ENCODE measurements at regions not wholly inside any gene's neighbourhood (a gene's known extent, or its start where the extent isn't known, plus 50 kb on each side); places are given as distances from the start of the nearest gene placed in this dataset.
"Not testable (repeated sequence)": the region's sequence is repeated elsewhere in the genome, so short reads cannot be mapped to it uniquely, and the experiment has no call there.

- DNase-seq (ENCODE audit: low spot score), result no peak
Observed at GRCh38 chr9:126057121-126057825, 269.4 kb upstream of the MVB12B start.

GRCh38 chr9:126058011-126058531, 268.6 kb upstream of the MVB12B start:
- DNase-seq (ENCODE audit: low spot score), result no peak

DNA sequence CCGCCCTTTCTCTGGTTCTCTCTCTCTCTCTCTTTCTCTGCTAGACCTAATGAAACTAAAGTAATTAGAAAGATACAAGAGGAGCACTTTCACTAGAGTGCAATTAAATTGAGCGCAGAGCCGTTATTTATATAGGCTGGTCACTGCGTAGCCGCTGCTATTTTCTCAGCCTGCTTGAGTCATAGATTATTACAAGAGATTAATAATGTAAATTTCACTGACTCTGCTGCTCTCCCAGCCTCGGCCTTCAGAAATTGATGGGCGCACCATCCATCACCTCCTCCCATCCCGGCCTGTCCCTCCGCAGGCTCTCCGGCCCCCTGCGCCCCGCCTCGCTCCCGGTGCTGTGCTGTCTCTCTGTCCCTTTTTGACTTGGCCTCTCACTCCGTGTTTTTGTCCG, 268.0 kb upstream of the MVB12B start:
- DNase-seq (ENCODE audit: low spot score), result no peak

GRCh38 chr9:126061575-126061974, 265.1 kb upstream of the MVB12B start:
- no peak for DNase-seq (ENCODE audit: low spot score)

DNA sequence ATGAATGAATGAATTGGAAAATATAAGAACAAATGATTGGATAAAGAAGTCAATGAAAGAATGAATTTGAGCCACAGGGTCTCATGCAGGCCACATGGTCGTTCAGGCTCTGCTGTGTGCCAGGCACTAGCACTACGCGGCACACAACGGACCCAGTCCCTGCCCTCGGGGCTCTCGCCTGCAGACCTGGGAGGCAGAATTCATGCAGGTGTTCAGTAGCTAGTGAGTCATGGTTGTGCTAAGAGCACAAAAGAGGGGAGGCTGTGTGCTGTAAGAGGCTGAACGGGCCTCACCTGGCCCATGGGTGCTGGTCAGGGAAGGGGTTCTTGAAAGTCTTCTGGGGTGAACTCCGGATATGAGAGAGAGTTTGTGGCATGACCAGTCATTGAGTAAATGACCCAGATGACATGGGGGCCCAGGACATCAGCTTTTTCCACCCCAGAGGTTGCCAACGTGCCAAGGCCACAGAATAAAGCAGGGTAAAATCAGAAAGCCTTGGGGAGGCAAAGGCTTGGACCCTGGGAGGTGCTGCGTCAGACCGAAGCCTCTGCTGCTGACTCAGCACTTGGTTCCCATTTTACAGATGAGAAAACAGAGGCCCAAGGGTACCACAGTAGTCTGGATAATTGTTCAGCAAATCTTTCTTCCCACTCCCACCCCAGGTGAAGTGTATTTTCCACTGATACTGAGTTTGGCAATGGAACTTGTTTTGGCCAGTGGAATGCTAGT, 264.3 kb upstream of the MVB12B start:
- no peak for DNase-seq (ENCODE audit: low spot score)

GRCh38 chr9:126063326-126063725, 263.3 kb upstream of the MVB12B start:
- no peak for DNase-seq (ENCODE audit: low spot score)

DNA sequence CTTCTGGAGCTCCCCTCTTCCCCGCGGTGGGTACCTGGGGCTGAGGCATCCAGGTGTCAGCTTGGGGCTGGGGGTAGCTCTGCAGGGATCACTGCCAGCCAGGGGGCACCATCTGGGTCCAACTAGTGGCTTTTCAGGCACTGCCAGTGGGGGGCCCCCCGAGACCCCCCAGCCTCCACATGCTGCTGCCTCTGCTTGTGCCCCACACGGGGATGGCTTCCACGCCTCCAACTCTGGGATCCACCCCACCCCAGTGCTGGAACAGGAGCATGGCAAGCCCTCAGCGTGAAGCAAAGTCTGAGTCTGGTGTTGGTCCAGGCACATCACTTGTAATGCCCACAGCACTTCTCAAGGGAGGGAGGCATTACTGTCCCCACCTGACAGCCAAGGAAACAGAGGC, 260.5 kb upstream of the MVB12B start:
- no peak for DNase-seq (ENCODE audit: low spot score)

DNA sequence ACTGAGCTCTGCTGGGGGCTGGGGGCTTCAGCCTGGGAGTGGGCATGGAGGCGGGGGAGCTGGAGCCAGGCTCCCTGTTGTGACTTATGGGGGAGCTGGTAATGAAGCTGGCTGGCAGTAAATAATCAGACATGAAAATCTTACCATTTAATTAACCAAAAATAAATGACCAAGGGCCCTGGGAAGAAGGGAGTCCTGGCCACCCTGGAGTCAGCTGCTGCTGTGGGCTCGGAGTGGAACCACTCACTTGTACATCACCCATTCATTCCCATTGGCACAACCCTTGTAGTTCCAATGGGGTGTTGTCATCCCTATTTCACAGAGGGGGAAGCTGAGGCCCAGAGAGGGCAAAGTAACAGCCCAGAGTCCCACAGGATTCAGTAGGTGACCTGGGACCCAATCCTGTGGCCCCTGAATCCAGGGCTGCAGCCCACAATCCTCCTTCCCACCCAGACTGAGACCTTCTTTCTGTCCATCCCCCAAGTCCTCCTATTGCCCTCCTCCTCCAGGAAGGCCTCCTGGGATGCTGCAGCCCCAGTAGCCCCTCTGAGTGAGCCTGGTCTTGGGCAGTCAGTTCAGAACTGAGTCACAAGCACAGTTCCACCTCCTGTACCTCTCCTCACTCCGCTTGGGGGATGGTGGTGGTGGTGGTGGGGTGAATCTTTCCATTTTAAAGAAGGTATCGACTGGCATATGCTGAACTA, 259.4 kb upstream of the MVB12B start:
- DNase-seq (ENCODE audit: low spot score), result no peak

GRCh38 chr9:126068534-126069230, 257.9 kb upstream of the MVB12B start:
- no peak for DNase-seq (ENCODE audit: low spot score)

GRCh38 chr9:126069400-126069955, 257.2 kb upstream of the MVB12B start:
- DNase-seq (ENCODE audit: low spot score), result no peak

GRCh38 chr9:126070058-126070655, 256.5 kb upstream of the MVB12B start:
- DNase-seq (ENCODE audit: low spot score), result no peak

DNA sequence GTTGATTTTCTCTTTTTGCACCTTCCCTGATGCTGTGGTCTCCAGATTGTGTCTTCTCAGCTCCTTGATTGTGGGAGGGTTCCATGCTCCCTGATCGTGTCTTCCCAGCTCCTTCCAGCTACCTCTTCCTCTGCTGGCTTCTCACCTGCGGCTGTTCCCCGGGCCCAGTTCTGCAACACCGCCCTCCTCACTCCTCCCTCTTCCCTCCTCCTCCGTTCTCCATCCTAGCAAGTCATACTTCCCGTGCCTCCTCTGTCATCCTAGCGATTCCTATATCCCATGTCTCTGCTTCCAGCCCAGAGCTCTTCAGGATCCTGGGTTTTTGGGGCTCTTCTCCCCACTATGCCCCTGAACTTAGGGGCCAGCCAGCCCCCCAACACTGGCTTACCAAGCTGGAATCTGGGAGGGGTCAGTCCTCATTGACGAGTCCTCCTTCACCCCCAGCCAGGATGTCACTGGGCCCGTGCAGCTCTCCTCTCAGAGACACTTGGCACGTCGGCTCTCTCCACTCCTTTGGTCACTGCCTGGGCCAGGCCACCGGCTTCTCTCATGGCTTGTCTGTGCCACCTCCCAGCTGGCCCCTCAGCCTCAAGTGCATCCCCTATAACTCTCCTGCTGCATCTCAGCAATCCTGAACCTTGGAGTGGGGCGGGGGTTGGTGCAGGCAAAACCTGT, 255.4 kb upstream of the MVB12B start:
- no peak for DNase-seq (ENCODE audit: low spot score)

DNA sequence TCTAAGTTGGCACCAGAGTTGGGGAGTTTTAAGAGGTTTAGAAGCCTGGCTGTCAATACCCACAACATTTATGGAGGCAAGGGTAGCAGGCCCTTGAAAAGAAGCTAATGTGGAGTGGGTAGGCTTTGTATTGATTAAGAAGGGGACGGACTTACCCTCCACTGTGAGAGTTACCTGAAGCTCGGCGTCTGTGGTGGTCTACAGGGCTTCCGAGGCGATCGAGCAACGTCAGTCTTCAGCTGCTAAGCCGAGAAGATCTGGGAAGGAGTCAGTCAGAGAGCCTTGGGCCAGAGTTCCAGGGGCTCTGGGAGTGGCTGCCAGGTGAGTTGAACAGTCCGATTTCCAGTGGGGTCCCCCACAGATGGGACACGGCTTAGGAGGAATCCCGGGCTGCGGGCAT, 249.0 kb upstream of the MVB12B start:
- DNase-seq (ENCODE audit: low spot score), result not testable (repeated sequence)

- no peak for DNase-seq (ENCODE audit: low spot score)
Observed at GRCh38 chr9:126080641-126081040, 246.0 kb upstream of the MVB12B start.

DNA sequence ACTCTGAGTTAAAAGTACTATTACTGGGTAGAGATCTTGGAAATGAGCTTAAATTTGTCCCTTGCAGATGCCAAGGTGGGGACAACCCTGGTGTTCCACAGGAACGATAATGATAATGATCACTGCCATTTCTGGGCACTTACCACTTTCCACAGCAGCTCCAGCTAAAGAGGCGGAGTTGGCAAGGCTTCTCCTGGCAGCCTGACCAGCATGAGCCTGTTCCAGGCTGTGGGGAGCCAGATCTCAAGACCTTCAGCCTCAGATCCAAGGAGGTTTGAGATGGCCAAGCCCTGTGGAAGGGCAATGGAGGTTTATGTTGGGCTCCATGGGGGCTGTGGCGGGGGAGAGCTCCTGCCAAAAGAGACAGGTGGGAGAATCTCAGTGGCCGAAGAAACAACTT, 244.9 kb upstream of the MVB12B start:
- DNase-seq (ENCODE audit: low spot score), result no peak

GRCh38 chr9:126084008-126084407, 242.6 kb upstream of the MVB12B start:
- DNase-seq (ENCODE audit: low spot score), result no peak

GRCh38 chr9:126084696-126085095, 241.9 kb upstream of the MVB12B start:
- DNase-seq (ENCODE audit: low spot score), result no peak

DNA sequence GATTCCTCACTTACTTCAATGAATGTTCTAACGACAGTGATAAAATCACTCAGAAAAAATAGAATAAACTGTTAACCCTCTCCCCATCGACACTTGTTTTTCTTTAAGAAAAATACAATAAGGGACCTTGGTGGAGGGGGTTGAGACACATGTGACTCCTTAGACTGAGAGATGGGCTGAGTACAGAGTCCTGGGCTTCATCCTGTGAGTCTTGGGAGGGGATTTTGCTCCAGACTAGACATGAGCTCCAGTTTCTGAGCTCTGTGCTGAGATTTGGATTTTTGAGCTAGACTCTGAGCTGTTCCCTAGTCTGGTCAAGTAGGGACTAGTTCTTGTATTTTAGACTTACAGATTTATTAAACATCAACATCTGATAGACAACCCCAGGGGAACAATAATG, 241.5 kb upstream of the MVB12B start:
- no peak for DNase-seq (ENCODE audit: low spot score)

DNA sequence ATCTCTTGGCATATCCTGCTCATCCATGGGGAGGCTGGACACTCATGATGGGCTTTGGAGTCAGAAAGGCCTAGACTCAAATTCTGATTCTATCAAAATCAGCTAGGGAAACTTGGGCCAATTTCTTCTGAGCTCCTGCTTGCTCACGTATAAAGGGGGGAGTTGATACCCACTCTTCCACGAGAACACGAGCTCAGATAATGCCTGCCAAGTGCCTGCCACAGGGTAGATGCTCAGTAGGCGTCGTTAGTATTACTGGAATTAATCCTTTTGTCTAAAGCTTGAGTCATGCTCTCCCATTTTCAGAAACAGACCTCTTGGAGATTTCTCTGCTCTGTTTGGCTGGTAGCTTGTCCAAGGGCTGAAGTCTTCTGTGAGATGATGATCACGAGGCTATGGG, 238.3 kb upstream of the MVB12B start:
- no peak for DNase-seq (ENCODE audit: low spot score)

- DNase-seq (ENCODE audit: low spot score), result no peak
Observed at GRCh38 chr9:126089789-126090188, 236.8 kb upstream of the MVB12B start.

DNA sequence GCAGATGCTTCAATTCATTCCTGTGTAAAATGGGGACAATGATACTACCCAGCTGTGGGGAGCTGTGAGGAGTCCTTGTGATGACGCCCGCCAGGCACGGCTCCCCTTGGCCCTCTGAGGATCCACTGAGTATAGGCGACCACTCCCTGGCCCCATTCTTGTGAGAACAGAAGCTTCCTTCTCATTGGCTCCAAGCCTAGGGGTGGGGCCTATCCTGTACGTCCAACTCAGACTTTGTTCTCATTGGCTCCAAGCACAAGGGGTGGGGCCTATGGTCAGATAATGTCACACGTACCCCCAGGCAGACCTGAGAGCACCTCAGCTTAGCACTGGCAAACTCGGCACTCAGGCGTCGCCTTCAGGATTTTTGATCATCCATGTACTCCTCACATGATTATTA, 232.9 kb upstream of the MVB12B start:
- no peak for DNase-seq (ENCODE audit: low spot score)

Measured in LoVo (cell line).